ENCODE measurements at regions not wholly inside any gene's neighbourhood (a gene's known extent, or its start where the extent isn't known, plus 50 kb on each side); places are given as distances from the start of the nearest gene placed in this dataset.

GRCh38 chr17:63267846-63268245 is 178.3 kb downstream of the CYB561 start:
- no peak for TF ChIP-seq CTCF (IDR thresholded peaks at IDR 0.05)
- no peak for TF ChIP-seq POLR2A (IDR thresholded peaks at IDR 0.05)
- TF ChIP-seq POLR2AphosphoS5 (IDR thresholded peaks at IDR 0.05), result no peak
